ENCODE measurements at regions not wholly inside any gene's neighbourhood (a gene's known extent, or its start where the extent isn't known, plus 50 kb on each side); places are given as distances from the start of the nearest gene placed in this dataset.

GRCh38 chr6:98452685-98453084 is 381.7 kb upstream of the POU3F2 start:
- no peak for TF ChIP-seq EZH2 (IDR thresholded peaks at IDR 0.05; ENCODE audit: borderline replicate concordance, insufficient read depth, low read depth, low read length, poor library complexity, severe bottlenecking)
- Histone ChIP-seq H2AFZ (ENCODE audit: insufficient read depth, low read depth, low read length, poor library complexity, severe bottlenecking) (no peak overlapping the region), H4K20me1 (ENCODE audit: control insufficient read depth, insufficient read depth, low read length, poor library complexity, severe bottlenecking) (no peaks in the 10 kb centered on the region), H3K4me3 (ENCODE audit: control extremely low read depth in 1 of 5, extremely low read depth in 1 of 5, insufficient read depth in 1 of 5, low read depth in 2 of 5, low read length in 4 of 5) (no peak overlapping the region), H3K36me3 (replicated peaks in 1 of 2; ENCODE audit: control extremely low read depth in 1 of 2, control insufficient read depth in 1 of 2, extremely low read depth in 1 of 2, insufficient read depth in 2 of 2, low read length in 1 of 2) (no peaks in the 10 kb centered on the region), H3K27ac (ENCODE audit: low read length in 2 of 2) (no peak overlapping the region), H3K9me3 (ENCODE audit: control extremely low read depth in 1 of 3, control insufficient read depth in 2 of 3, insufficient read depth in 1 of 3, low read length in 2 of 3) (no peaks in the 10 kb centered on the region), H3K4me2 (replicated peaks; ENCODE audit: low read depth, low read length, poor library complexity, severe bottlenecking) (no peak overlapping the region), H3K4me1 (ENCODE audit: control insufficient read depth in 2 of 2, insufficient read depth in 2 of 2, low read length in 2 of 2) (no peaks in the 10 kb centered on the region), H3K79me2 (ENCODE audit: control insufficient read depth, insufficient read depth, low read length) (no peaks in the 10 kb centered on the region), H3K27me3 (replicated peaks in 1 of 4; ENCODE audit: control extremely low read depth in 1 of 4, control insufficient read depth in 3 of 4, insufficient read depth in 4 of 4, low read length in 3 of 4) (no peaks in the 10 kb centered on the region), H3K9ac (ENCODE audit: low read length) (no peak overlapping the region)
- ATAC-seq (ENCODE audit: low read depth) (no peak), DNase-seq (no peak)
- H3K27ac Mint-ChIP-seq = no peak overlapping the region
- peaks cover 2% of the 10 kb centered on the region for H3K9me3 Mint-ChIP-seq (ENCODE audit: insufficient read depth)
- H3K4me3 Mint-ChIP-seq = no peak overlapping the region
- H3K4me1 Mint-ChIP-seq = no peaks in the 10 kb centered on the region
- no peaks in the 10 kb centered on the region for H3K27me3 Mint-ChIP-seq
- WGBS (ENCODE audit: insufficient coverage) = 63% methylated on average over 1 of the region's 2 CpGs
- ChIA-PET CTCF (no interaction called here), POLR2A (no interaction called here)
- intact Hi-C loops (cut with micrococcal nuclease) = no loop called here

GRCh38 chr6:98454809-98455322 is 379.5 kb upstream of the POU3F2 start:
- Mint-ChIP-seq H3K27me3 (no peaks in the 10 kb centered on the region), H3K4me1 (no peaks in the 10 kb centered on the region), H3K4me3 (no peak overlapping the region), H3K9me3 (ENCODE audit: insufficient read depth) (peaks cover 2% of the 10 kb centered on the region), H3K27ac (no peak overlapping the region)
- H4K20me1 ChIP-seq (ENCODE audit: control insufficient read depth, insufficient read depth, low read length, poor library complexity, severe bottlenecking) = no peaks in the 10 kb centered on the region
- intact Hi-C loops (cut with micrococcal nuclease) = no loop called here
- H3K27ac ChIP-seq (ENCODE audit: low read length in 2 of 2) = no peak overlapping the region
- no peaks in the 10 kb centered on the region for H3K4me1 ChIP-seq (ENCODE audit: control insufficient read depth in 2 of 2, insufficient read depth in 2 of 2, low read length in 2 of 2)
- no peak overlapping the region for H3K9ac ChIP-seq (ENCODE audit: low read length)
- 94% methylated on average over 2 of the region's 5 CpGs for WGBS (ENCODE audit: insufficient coverage)
- no peak overlapping the region for H3K4me2 ChIP-seq (replicated peaks; ENCODE audit: low read depth, low read length, poor library complexity, severe bottlenecking)
- H3K79me2 ChIP-seq (ENCODE audit: control insufficient read depth, insufficient read depth, low read length) = no peaks in the 10 kb centered on the region
- DNase-seq (no peak), ATAC-seq (ENCODE audit: low read depth) (no peak)
- no peaks in the 10 kb centered on the region for H3K9me3 ChIP-seq (ENCODE audit: control extremely low read depth in 1 of 3, control insufficient read depth in 2 of 3, insufficient read depth in 1 of 3, low read length in 2 of 3)
- ChIA-PET POLR2A (no interaction called here), CTCF (no interaction called here)
- H3K4me3 ChIP-seq (ENCODE audit: control extremely low read depth in 1 of 5, extremely low read depth in 1 of 5, insufficient read depth in 1 of 5, low read depth in 2 of 5, low read length in 4 of 5) = no peak overlapping the region
- no peak overlapping the region for H2AFZ ChIP-seq (ENCODE audit: insufficient read depth, low read depth, low read length, poor library complexity, severe bottlenecking)
- TF ChIP-seq EZH2 (IDR thresholded peaks at IDR 0.05; ENCODE audit: borderline replicate concordance, insufficient read depth, low read depth, low read length, poor library complexity, severe bottlenecking) (no peak), CTCF (IDR thresholded peaks at IDR 0.05) (no peak)
- no peaks in the 10 kb centered on the region for H3K36me3 ChIP-seq (replicated peaks in 1 of 2; ENCODE audit: control extremely low read depth in 1 of 2, control insufficient read depth in 1 of 2, extremely low read depth in 1 of 2, insufficient read depth in 2 of 2, low read length in 1 of 2)
- H3K27me3 ChIP-seq (replicated peaks in 1 of 4; ENCODE audit: control extremely low read depth in 1 of 4, control insufficient read depth in 3 of 4, insufficient read depth in 4 of 4, low read length in 3 of 4) = no peaks in the 10 kb centered on the region

Data from B cell (primary cell).